ENCODE measurements at regions not wholly inside any gene's neighbourhood (a gene's known extent, or its start where the extent isn't known, plus 50 kb on each side); places are given as distances from the start of the nearest gene placed in this dataset.
A peak's percentile ranks its signal among the peaks of the same experiment; 100 is the strongest.

DNA sequence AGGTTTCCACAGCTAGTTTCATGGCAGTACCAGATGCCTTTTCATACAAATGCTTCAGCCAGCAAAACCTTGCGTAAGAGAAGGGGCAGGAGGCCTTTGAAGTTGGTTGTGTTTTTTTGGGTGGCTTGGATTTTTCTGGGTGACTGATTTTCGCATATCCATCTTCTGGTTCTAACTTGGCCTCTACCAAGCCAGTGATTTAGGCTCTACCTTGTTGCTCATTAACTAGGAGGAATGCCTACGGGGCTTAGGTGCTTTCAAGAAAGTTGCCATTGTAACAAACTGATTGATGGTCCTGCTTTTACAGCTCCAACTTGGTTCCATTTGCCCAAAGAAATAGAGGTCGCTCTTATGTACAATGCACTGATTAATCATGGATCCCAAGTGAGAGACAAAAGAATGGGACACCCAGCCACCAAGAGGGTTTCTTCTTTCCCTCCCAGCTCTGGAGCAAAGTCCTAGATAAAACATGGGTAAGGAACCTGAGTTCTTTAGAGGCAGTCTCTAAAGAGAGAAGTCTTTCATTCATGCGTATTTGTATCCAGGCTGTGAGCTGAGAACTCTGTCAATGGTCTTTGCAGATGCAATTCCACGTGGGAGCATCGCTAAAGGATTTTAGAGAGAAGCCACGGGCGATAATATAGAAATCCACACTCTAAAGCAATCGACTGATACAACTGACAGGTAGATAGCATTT lies 92.1 kb upstream of the FGFR2 start:
- Histone ChIP-seq H3K4me3 (ENCODE audit: low read length) (no peak overlapping the region), H3K4me1 (ENCODE audit: control insufficient read depth, insufficient read depth, low read length) (no peaks in the 10 kb centered on the region), H3K27me3 (ENCODE audit: control insufficient read depth, insufficient read depth, low read length) (no peaks in the 10 kb centered on the region), H3K36me3 (ENCODE audit: control insufficient read depth, insufficient read depth, low read length) (no peaks in the 10 kb centered on the region), H3K9ac (ENCODE audit: low read length) (no peak overlapping the region), H3K27ac (ENCODE audit: low read depth, low read length) (no peak overlapping the region)

DNA sequence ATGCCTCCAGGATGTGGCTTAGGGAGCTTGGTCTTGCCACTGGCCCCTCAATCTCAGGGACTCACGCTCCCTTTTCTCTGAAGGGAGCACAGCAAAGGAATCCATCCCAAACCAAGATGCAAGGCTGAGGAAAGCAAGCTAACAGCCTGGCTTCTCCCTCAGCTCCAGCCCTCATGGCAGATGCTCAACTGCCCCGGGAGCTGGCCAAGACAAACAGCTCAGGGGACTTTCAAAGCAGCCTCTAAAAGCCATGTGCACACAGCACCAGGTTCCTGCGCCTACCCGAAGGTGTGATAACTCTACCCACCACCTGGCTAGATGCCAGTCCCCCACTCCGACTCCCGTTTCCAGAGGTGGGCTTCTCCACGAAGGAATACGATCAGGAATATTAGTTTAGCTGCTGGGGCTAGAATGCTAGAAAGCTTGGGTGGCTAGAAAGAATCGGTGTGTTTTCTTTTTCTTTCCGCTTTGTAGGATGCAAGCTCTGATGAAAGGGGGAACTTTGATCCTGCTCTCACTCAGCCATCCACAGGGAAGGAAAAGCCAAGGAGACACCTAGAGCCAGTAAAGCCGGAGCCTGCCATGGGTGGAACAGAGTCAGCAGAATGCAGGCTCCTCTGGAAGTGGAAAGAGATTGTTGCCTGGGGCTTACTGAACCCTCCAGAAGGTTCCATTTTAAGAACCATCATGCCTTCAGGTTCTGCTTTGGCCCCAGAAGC lies 89.0 kb upstream of the FGFR2 start:
- no peak overlapping the region for H3K9ac ChIP-seq (ENCODE audit: low read length)
- H3K4me1 ChIP-seq (ENCODE audit: control insufficient read depth, insufficient read depth, low read length) = no peaks in the 10 kb centered on the region
- H3K27ac ChIP-seq (ENCODE audit: low read depth, low read length) = no peak overlapping the region
- H3K36me3 ChIP-seq (ENCODE audit: control insufficient read depth, insufficient read depth, low read length) = no peaks in the 10 kb centered on the region
- no peak overlapping the region for H3K4me3 ChIP-seq (ENCODE audit: low read length)
- no peaks in the 10 kb centered on the region for H3K27me3 ChIP-seq (ENCODE audit: control insufficient read depth, insufficient read depth, low read length)

DNA sequence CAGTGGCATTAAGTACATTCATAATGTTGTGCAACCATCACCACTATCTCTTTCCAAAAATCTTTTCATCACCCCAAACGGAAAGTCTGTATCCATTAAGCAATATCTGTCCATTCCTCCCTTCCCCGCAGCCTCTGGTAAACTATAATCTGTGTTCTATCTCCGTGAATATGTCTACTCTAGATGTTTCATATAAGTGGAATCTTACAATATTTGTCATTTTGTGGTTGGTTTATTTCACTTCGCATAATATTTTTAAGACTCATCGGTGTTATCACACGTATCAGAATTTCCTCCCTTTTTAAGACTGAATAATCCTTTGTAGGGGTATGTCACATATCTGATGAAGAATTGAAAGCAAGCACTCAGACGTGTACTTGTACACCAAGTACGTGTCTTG lies 86.0 kb upstream of the FGFR2 start:
- H3K27me3 ChIP-seq (ENCODE audit: control insufficient read depth, insufficient read depth, low read length) = no peaks in the 10 kb centered on the region

GRCh38 chr10:121683816-121684215 lies 85.6 kb upstream of the FGFR2 start:
- Histone ChIP-seq H3K27ac (ENCODE audit: low read depth, low read length) (no peak overlapping the region), H3K4me3 (ENCODE audit: low read length) (no peak overlapping the region), H3K4me1 (ENCODE audit: control insufficient read depth, insufficient read depth, low read length) (no peaks in the 10 kb centered on the region), H3K27me3 (ENCODE audit: control insufficient read depth, insufficient read depth, low read length) (no peaks in the 10 kb centered on the region), H3K36me3 (ENCODE audit: control insufficient read depth, insufficient read depth, low read length) (no peaks in the 10 kb centered on the region), H3K9ac (ENCODE audit: low read length) (no peak overlapping the region)

More for the DNA sequence above, 86.0 kb upstream of the FGFR2 start:
- no peak overlapping the region for H3K9ac ChIP-seq (ENCODE audit: low read length)
- no peak overlapping the region for H3K4me3 ChIP-seq (ENCODE audit: low read length)
- no peaks in the 10 kb centered on the region for H3K4me1 ChIP-seq (ENCODE audit: control insufficient read depth, insufficient read depth, low read length)
- no peak overlapping the region for H3K27ac ChIP-seq (ENCODE audit: low read depth, low read length)
- no peaks in the 10 kb centered on the region for H3K36me3 ChIP-seq (ENCODE audit: control insufficient read depth, insufficient read depth, low read length)

- no peak overlapping the region for H3K4me3 ChIP-seq (ENCODE audit: low read length)
- no peaks in the 10 kb centered on the region for H3K4me1 ChIP-seq (ENCODE audit: control insufficient read depth, insufficient read depth, low read length)
- H3K27me3 ChIP-seq (ENCODE audit: control insufficient read depth, insufficient read depth, low read length) = no peaks in the 10 kb centered on the region
- H3K36me3 ChIP-seq (ENCODE audit: control insufficient read depth, insufficient read depth, low read length) = no peaks in the 10 kb centered on the region
- no peak overlapping the region for H3K9ac ChIP-seq (ENCODE audit: low read length)
- no peak overlapping the region for H3K27ac ChIP-seq (ENCODE audit: low read depth, low read length)
Measured at GRCh38 chr10:121683366-121683765, 85.1 kb upstream of the FGFR2 start.

GRCh38 chr10:121681997-121682687 lies 83.9 kb upstream of the FGFR2 start:
- no peaks in the 10 kb centered on the region for H3K4me1 ChIP-seq (ENCODE audit: control insufficient read depth, insufficient read depth, low read length)
- H3K27ac ChIP-seq (ENCODE audit: low read depth, low read length) = no peak overlapping the region
- H3K36me3 ChIP-seq (ENCODE audit: control insufficient read depth, insufficient read depth, low read length) = no peaks in the 10 kb centered on the region
- H3K4me3 ChIP-seq (ENCODE audit: low read length) = no peak overlapping the region
- no peaks in the 10 kb centered on the region for H3K27me3 ChIP-seq (ENCODE audit: control insufficient read depth, insufficient read depth, low read length)
- H3K9ac ChIP-seq (ENCODE audit: low read length) = no peak overlapping the region

DNA sequence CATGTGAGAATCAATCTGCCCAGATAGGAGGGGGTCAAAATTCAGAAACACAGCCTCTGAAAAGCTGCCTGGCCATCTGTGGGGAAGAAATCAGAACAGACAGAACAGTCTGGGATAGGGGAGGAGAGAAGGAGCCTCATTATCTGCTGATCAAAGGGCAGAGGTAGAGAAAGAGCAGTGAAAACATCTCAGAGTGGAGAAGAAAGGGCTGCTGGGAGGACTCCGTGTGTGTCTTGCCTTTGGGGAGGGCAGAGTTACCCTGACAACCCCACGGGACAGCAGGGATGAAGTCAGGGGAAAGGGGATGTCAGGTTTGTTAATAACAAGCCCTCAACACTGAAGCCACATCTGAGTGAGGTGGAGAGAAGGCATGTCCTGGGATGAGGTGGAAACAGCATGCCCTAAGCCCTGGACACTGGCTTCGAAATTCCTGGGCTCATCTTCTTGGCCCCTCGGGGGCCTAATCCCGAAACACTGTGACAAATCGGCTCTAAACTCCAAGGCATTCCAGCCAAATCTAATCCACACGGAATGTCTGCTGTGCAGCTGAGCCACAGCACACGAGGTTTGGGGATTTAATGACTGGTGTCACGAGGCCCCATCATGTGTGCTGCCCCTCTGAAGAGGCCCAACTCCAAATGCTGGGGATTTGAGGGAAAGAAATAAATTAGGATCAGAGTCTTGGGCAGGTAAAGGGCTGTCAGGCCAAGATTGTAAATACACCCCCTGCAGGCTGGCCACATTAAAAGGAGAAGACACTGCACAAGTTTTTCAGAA lies 82.8 kb upstream of the FGFR2 start:
- Histone ChIP-seq H3K27ac (ENCODE audit: low read depth, low read length) (peak overlapping the region; percentile 28), H3K4me3 (ENCODE audit: low read length) (no peak overlapping the region), H3K4me1 (ENCODE audit: control insufficient read depth, insufficient read depth, low read length) (no peaks in the 10 kb centered on the region)

DNA sequence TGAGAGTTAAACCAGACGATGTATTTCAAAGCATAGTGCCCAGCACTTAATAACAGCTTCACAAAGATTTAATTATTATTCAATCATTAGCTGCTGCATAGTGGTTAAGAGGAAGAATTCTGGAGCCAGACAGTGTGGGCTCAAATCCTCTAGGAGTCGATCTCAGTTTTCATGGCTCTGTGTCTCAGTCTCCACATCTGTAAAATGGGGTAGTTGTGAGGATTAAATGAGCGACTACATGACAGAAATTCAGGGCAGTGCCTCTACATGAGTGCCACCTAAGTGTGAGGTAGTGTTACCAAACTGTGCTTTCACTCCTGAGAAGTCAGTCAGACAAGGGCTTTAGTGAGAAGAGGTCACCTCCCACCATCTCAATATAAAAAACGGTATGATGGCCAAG lies 81.7 kb upstream of the FGFR2 start:
- H3K4me3 ChIP-seq (ENCODE audit: low read length) = no peak overlapping the region
- H3K4me1 ChIP-seq (ENCODE audit: control insufficient read depth, insufficient read depth, low read length) = no peaks in the 10 kb centered on the region
- H3K27me3 ChIP-seq (ENCODE audit: control insufficient read depth, insufficient read depth, low read length) = no peaks in the 10 kb centered on the region
- no peaks in the 10 kb centered on the region for H3K36me3 ChIP-seq (ENCODE audit: control insufficient read depth, insufficient read depth, low read length)
- no peak overlapping the region for H3K27ac ChIP-seq (ENCODE audit: low read depth, low read length)
- H3K9ac ChIP-seq (ENCODE audit: low read length) = no peak overlapping the region

More for the DNA sequence above, 82.8 kb upstream of the FGFR2 start:
- H3K9ac ChIP-seq (ENCODE audit: low read length) = no peak overlapping the region
- no peaks in the 10 kb centered on the region for H3K36me3 ChIP-seq (ENCODE audit: control insufficient read depth, insufficient read depth, low read length)
- H3K27me3 ChIP-seq (ENCODE audit: control insufficient read depth, insufficient read depth, low read length) = no peaks in the 10 kb centered on the region

DNA sequence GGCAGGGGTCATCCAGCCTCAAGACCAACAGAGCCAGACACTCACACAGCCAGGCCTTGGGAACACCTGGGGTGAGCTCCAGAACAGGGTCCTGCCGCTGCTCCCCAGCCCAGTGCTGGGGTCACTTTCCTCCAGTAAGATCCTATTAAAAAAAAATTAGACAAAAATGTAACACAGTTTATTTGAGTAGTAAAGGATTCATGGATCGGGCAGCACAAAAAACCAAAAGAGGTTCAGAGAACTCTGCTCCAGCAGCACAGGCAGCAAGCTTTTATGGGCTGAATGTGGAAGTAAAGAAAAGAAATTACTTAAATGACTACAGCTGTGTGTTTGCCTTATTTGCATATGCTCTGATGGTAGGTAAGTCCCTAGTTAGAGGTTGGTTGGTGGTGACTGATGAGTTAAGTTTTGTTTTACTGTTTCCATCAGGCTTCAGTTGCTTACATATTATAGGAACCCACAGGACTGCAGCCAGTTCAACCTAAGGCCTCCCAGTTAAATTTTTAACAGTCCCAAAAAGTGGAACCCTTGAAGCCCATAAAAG lies 80.5 kb upstream of the FGFR2 start:
- Histone ChIP-seq H3K27me3 (ENCODE audit: control insufficient read depth, insufficient read depth, low read length) (no peaks in the 10 kb centered on the region), H3K36me3 (ENCODE audit: control insufficient read depth, insufficient read depth, low read length) (no peaks in the 10 kb centered on the region), H3K4me1 (ENCODE audit: control insufficient read depth, insufficient read depth, low read length) (no peaks in the 10 kb centered on the region), H3K9ac (ENCODE audit: low read length) (no peak overlapping the region), H3K27ac (ENCODE audit: low read depth, low read length) (no peak overlapping the region), H3K4me3 (ENCODE audit: low read length) (no peak overlapping the region)

GRCh38 chr10:121677880-121678279 lies 79.6 kb upstream of the FGFR2 start:
- H3K9ac ChIP-seq (ENCODE audit: low read length) = no peak overlapping the region
- no peak overlapping the region for H3K4me3 ChIP-seq (ENCODE audit: low read length)
- no peaks in the 10 kb centered on the region for H3K36me3 ChIP-seq (ENCODE audit: control insufficient read depth, insufficient read depth, low read length)
- H3K27ac ChIP-seq (ENCODE audit: low read depth, low read length) = no peak overlapping the region
- H3K4me1 ChIP-seq (ENCODE audit: control insufficient read depth, insufficient read depth, low read length) = no peaks in the 10 kb centered on the region
- H3K27me3 ChIP-seq (ENCODE audit: control insufficient read depth, insufficient read depth, low read length) = no peaks in the 10 kb centered on the region

- no peak overlapping the region for H3K9ac ChIP-seq (ENCODE audit: low read length)
- no peaks in the 10 kb centered on the region for H3K4me1 ChIP-seq (ENCODE audit: control insufficient read depth, insufficient read depth, low read length)
- no peak overlapping the region for H3K4me3 ChIP-seq (ENCODE audit: low read length)
- no peak overlapping the region for H3K27ac ChIP-seq (ENCODE audit: low read depth, low read length)
- no peaks in the 10 kb centered on the region for H3K36me3 ChIP-seq (ENCODE audit: control insufficient read depth, insufficient read depth, low read length)
- no peaks in the 10 kb centered on the region for H3K27me3 ChIP-seq (ENCODE audit: control insufficient read depth, insufficient read depth, low read length)
Measured at GRCh38 chr10:121675344-121675743, 77.1 kb upstream of the FGFR2 start.

DNA sequence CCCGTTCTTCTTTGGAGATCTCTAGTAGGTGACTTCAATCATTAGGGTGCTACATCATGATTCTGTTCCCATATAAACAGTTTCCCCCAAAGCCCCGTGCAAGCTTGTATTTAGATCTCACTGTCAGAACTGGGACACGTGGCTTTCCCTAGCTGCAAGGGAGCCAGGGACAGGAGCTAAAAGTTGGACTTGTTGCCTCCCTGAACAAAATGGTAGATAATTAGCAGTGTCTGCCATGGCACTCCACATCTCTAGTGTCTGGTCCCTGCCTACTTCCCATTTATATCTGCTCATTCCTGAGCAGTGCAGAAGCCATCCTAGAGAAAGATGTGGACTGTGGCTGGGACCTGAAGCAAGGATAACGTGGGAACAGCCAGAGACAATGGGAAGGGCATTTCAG lies 76.6 kb upstream of the FGFR2 start:
- H3K27ac ChIP-seq (ENCODE audit: low read depth, low read length) = no peak overlapping the region
- H3K4me1 ChIP-seq (ENCODE audit: control insufficient read depth, insufficient read depth, low read length) = no peaks in the 10 kb centered on the region
- H3K4me3 ChIP-seq (ENCODE audit: low read length) = no peak overlapping the region
- H3K27me3 ChIP-seq (ENCODE audit: control insufficient read depth, insufficient read depth, low read length) = no peaks in the 10 kb centered on the region
- no peaks in the 10 kb centered on the region for H3K36me3 ChIP-seq (ENCODE audit: control insufficient read depth, insufficient read depth, low read length)
- no peak overlapping the region for H3K9ac ChIP-seq (ENCODE audit: low read length)
